NCI-H69 (cell line): ENCODE measurements at regions not wholly inside any gene's neighbourhood (a gene's known extent, or its start where the extent isn't known, plus 50 kb on each side); places are given as distances from the start of the nearest gene placed in this dataset.
"Not testable (repeated sequence)": the region's sequence is repeated elsewhere in the genome, so short reads cannot be mapped to it uniquely, and the experiment has no call there.

Source experiments
- DNase-seq: peaks from one replicate; lab custom pipeline; 2025; lab: John Stamatoyannopoulos, UW

- DNase-seq: not testable (repeated sequence)
Observed at GRCh38 chr5:56295311-56295710, 62.2 kb upstream of the ANKRD55 start.

DNA sequence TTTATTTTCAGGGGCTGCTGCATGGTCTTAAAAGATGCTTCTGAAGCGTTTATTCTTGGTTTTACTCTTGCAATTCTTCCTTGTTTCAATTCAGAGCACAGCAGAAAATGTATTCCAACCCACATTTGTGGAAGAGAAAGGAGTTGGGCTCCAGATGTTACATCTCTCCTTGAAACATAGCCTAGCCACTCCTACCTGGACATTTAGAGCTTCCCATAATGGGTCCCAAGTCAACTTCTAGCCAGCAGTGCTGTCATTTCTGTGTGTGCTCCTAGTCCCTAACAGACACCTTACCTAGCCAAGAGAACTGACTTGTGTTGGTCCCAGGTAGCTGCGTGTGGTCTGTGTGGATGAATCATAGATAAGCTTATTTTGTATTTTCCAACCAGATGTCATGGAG lies 61.2 kb upstream of the ANKRD55 start:
- no peak for DNase-seq

- not testable (repeated sequence) for DNase-seq
Observed at GRCh38 chr5:56292874-56293273, 59.7 kb upstream of the ANKRD55 start.

DNA sequence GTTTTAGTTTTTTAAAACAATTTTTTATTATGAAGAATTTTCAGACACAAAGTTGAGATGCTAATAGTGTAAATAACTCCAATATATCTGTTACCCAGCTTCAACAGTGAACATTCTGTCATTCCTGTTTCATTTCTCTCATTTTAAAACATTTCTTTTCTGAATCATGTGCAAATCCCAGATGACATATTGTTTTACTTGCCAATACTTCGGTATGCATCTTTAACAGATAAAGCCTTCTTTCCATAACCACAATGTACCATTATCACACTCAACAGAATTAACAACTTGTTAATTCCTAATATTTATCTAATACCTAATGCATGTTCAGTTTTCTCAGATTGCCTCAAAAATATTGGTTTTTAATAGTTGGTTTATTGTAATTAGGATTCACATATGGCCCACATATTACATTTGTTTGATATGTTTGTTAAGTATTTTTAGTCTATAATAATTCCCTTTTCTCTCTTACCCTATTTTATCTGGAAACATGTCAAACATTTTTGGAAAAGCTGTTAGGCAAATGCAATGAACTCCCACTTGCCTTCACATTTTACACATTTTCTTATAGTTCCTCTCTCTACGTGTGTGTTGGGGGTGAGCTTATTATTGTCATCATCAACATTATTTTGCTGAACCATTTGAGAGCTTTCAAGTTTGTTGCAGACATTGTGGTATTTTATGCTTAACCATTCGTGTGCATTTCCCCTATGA lies 58.7 kb upstream of the ANKRD55 start:
- no peak for DNase-seq

DNA sequence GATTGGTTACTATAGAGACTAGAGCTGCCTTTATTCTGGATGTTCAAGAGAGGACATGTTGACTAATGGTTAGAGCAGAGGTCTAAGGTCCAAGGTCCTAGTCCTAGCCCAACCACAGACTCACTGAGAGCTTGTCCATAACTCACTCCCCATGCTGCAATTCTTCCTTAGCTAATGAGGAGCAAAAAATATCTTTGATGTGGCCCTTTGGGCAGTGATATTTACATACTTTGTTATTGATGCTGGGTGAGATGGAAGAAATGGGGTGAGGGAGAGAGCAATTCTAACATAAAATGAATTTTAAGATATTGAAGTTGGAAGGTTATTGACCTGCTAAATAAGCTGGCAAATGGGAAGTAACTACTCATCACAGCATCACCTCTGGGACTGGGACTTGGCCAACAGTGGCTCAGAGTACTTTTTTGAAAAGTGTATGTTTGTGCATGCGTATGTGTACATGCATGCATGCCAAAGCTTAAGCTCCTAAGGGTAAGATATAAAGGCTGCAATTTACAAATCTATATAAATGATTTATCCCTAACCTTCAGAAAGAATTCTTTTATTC lies 58.0 kb upstream of the ANKRD55 start:
- no peak for DNase-seq

- no peak for DNase-seq
Observed at GRCh38 chr5:56290378-56291078, 57.4 kb upstream of the ANKRD55 start.

DNA sequence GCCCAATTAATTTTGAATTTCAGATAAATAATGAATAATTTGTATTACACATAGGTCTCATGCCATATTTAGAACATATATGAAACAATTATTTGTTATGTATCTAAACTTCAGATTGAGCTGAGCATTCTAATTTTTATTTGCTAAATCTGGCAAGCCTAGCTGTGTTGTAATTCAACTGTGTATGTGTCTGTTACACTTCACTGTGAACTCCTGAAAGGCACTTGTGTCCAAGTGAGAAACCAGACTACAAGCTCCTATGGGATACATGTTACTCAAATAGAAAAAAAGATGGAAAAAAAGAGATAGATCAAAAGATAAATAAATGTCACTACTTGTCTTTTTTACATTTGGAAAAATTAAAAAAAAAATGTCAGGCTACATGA lies 56.5 kb upstream of the ANKRD55 start:
- DNase-seq: no peak

DNA sequence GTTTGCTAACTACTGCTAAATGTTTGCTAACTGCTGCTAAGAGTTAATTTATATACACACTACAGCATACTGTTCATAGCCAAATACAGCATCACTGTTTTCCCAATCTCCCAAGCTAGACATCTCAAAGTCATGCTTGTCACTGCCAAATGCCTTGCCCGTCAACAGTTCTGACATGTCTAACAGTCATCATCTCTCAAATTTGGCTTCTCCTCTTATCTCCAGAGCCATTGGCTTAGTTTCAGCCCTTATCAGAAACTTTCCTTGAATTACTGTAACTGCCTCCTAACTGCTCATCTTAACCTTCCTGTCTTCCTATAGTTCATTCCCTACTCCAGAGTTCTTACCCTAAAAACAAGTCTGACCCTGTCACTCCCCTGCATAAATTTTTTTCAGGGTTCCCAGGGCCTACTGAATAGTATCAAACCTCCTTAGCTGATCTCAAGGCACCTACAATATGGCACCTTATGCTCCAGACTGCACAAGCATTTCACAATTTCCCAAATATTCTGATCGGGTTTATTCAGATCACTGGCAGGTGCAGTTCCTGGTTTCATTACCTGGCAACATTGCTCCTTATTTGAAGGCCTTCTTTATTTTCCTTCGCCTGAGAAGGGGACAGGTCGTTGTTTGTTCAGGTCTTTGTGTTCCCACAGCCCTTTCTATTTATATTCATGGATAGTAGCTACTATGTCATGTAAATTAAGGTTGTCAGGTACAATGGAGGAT lies 55.9 kb upstream of the ANKRD55 start:
- no peak for DNase-seq

DNA sequence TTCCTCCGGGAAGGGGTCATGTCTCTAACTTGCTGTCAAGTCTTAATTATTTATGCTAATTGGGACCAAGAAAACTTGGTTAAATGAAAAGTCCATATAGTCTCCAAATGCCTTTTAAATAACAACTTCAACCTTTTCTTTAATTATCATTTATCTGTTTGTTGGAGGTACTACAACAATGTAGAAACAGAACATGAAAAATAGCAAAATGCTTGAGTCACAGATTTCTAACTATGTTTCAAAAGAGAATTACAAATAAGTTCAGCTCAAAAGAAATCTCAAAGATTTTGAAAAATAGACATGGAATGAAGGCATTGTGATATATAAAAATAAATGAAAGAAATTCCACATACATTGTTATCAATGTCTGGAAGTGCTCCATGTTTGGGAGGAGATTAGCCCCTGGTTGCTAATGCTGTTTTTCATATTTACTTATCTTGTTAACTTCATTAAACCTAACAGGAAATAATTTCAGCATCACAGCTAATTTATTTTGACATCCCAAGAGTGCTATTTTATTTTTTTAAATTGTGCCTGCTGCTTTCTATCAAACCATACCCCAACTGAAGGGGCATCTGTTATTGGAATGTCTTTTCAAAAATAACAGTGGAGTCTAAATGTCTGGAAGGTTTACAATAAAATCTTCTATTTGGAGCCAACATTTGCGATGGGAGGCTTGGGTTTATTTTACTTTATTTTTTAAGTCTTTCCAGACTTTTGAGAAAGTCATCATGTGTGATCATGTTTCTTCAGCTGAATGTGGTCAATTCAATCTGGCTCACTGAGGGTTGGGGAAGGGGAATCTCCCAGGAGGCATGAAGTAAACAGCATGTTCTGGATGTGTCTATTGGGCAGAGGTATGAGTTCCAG lies 53.1 kb upstream of the ANKRD55 start:
- no peak for DNase-seq

GRCh38 chr5:56282951-56283350 lies 49.8 kb upstream of the ANKRD55 start:
- no peak for DNase-seq
